HG02840 (cell line): ENCODE measurements at regions not wholly inside any gene's neighbourhood (a gene's known extent, or its start where the extent isn't known, plus 50 kb on each side); places are given as distances from the start of the nearest gene placed in this dataset.

Experiments used
- ATAC-seq: cut with Tn5 transposase; IDR thresholded peaks from one replicate; pipeline ENCODE4 v1.9.1; 2021; ENCODE audit warnings: mild to moderate bottlenecking, moderate library complexity, moderate number of reproducible peaks; ENCODE audit not compliant: unreplicated experiment, low FRiP score

GRCh38 chr9:89234205-89235067 lies 55.8 kb upstream of the SHC3 start:
- peak; percentile 65 for ATAC-seq

GRCh38 chr9:89236955-89237573 lies 58.4 kb upstream of the SHC3 start:
- ATAC-seq, result no peak

- no peak for ATAC-seq
Observed at GRCh38 chr9:89238424-89238823, 59.8 kb upstream of the SHC3 start.

- no peak for ATAC-seq
Observed at GRCh38 chr9:89243296-89244061, 64.9 kb upstream of the SHC3 start.

- no peak for ATAC-seq
Observed at GRCh38 chr9:89246840-89247239, 64.2 kb upstream of the CKS2 start.

GRCh38 chr9:89247431-89248353 lies 63.3 kb upstream of the CKS2 start:
- no peak for ATAC-seq

- ATAC-seq, result no peak
Observed at GRCh38 chr9:89249001-89249400, 62.0 kb upstream of the CKS2 start.

- ATAC-seq, result no peak
Observed at GRCh38 chr9:89252651-89253267, 58.2 kb upstream of the CKS2 start.

GRCh38 chr9:89254058-89254772 lies 56.8 kb upstream of the CKS2 start:
- ATAC-seq, result no peak

- no peak for ATAC-seq
Observed at GRCh38 chr9:89254773-89255125, 56.2 kb upstream of the CKS2 start.

- ATAC-seq, result no peak
Observed at GRCh38 chr9:89256225-89256624, 54.8 kb upstream of the CKS2 start.

GRCh38 chr9:89256642-89257041 lies 54.4 kb upstream of the CKS2 start:
- ATAC-seq, result no peak

- no peak for ATAC-seq
Observed at GRCh38 chr9:89260525-89260924, 50.5 kb upstream of the CKS2 start.
